UCSD-AML1 (cell line): ENCODE measurements at regions not wholly inside any gene's neighbourhood (a gene's known extent, or its start where the extent isn't known, plus 50 kb on each side); places are given as distances from the start of the nearest gene placed in this dataset.
"Not testable (repeated sequence)": the region's sequence is repeated elsewhere in the genome, so short reads cannot be mapped to it uniquely, and the experiment has no call there.

Source experiments
- DNase-seq: peaks from one replicate; lab custom pipeline; 2025; ENCODE audit not compliant: unreplicated experiment; lab: John Stamatoyannopoulos, UW

- DNase-seq = not testable (repeated sequence)
Measured at GRCh38 chr12:14032191-14032590, 50.8 kb upstream of the GRIN2B start.

- no peak for DNase-seq
Measured at GRCh38 chr12:14043776-14044175, 62.4 kb upstream of the GRIN2B start.

GRCh38 chr12:14048941-14049545 is 67.6 kb upstream of the GRIN2B start:
- no peak for DNase-seq

GRCh38 chr12:14057895-14058294 is 76.5 kb upstream of the GRIN2B start:
- DNase-seq = no peak

- no peak for DNase-seq
Measured at GRCh38 chr12:14058717-14059116, 77.3 kb upstream of the GRIN2B start.

GRCh38 chr12:14059548-14059947 is 78.1 kb upstream of the GRIN2B start:
- DNase-seq = no peak

- no peak for DNase-seq
Measured at GRCh38 chr12:14065616-14066015, 84.2 kb upstream of the GRIN2B start.

GRCh38 chr12:14066021-14066420 is 84.6 kb upstream of the GRIN2B start:
- DNase-seq = no peak

GRCh38 chr12:14068961-14069360 is 87.6 kb upstream of the GRIN2B start:
- no peak for DNase-seq

- DNase-seq = no peak
Measured at GRCh38 chr12:14071833-14072232, 90.4 kb upstream of the GRIN2B start.

GRCh38 chr12:14072987-14073386 is 91.6 kb upstream of the GRIN2B start:
- no peak for DNase-seq

- DNase-seq = no peak
Measured at GRCh38 chr12:14075797-14076393, 94.5 kb upstream of the GRIN2B start.

GRCh38 chr12:14076538-14076937 is 95.1 kb upstream of the GRIN2B start:
- no peak for DNase-seq

GRCh38 chr12:14086838-14087237 is 105.4 kb upstream of the GRIN2B start:
- no peak for DNase-seq

- DNase-seq = no peak
Measured at GRCh38 chr12:14099994-14100393, 118.6 kb upstream of the GRIN2B start.

- DNase-seq = not testable (repeated sequence)
Measured at GRCh38 chr12:14101556-14101955, 120.2 kb upstream of the GRIN2B start.

GRCh38 chr12:14111230-14111865 is 129.9 kb upstream of the GRIN2B start:
- no peak for DNase-seq

- no peak for DNase-seq
Measured at GRCh38 chr12:14113031-14113430, 131.6 kb upstream of the GRIN2B start.

- DNase-seq = no peak
Measured at GRCh38 chr12:14126692-14127091, 145.3 kb upstream of the GRIN2B start.

GRCh38 chr12:14129611-14130195 is 148.3 kb upstream of the GRIN2B start:
- DNase-seq = no peak

GRCh38 chr12:14135996-14136395 is 154.6 kb upstream of the GRIN2B start:
- no peak for DNase-seq

GRCh38 chr12:14138495-14138894 is 157.1 kb upstream of the GRIN2B start:
- no peak for DNase-seq
